ENCODE measurements at regions not wholly inside any gene's neighbourhood (a gene's known extent, or its start where the extent isn't known, plus 50 kb on each side); places are given as distances from the start of the nearest gene placed in this dataset.

GRCh38 chr7:18265611-18266281 lies 229.8 kb upstream of the HDAC9 start:
- Histone ChIP-seq H3K27me3 (no peaks in the 10 kb centered on the region), H3K36me3 (no peaks in the 10 kb centered on the region), H3K9me3 (peaks cover 7% of the 10 kb centered on the region), H3K4me1 (no peaks in the 10 kb centered on the region), H3K4me3 (no peak overlapping the region), H3K27ac (no peak overlapping the region)
- intact Hi-C loops (cut with DNase I): no loop called here
- TF ChIP-seq POLR2A (IDR thresholded peaks at IDR 0.05): no peak
- DNase-seq (ENCODE audit: extremely low spot score in 2 of 2): no peak

GRCh38 chr7:18268571-18268970 lies 227.0 kb upstream of the HDAC9 start:
- DNase-seq (ENCODE audit: extremely low spot score in 2 of 2): no peak
- H3K4me3 ChIP-seq: no peak overlapping the region
- intact Hi-C loops (cut with DNase I): no loop called here
- H3K36me3 ChIP-seq: no peaks in the 10 kb centered on the region
- TF ChIP-seq CTCF (IDR thresholded peaks at IDR 0.05): no peak
- no peak for TF ChIP-seq POLR2A (IDR thresholded peaks at IDR 0.05)
- no peak for TF ChIP-seq POLR2AphosphoS5 (IDR thresholded peaks at IDR 0.05; ENCODE audit: insufficient read depth in 1 of 2, low read depth in 1 of 2)
- no peaks in the 10 kb centered on the region for H3K9me3 ChIP-seq
- no peaks in the 10 kb centered on the region for H3K4me1 ChIP-seq
- H3K27me3 ChIP-seq: no peaks in the 10 kb centered on the region
- H3K27ac ChIP-seq: no peak overlapping the region

GRCh38 chr7:18276380-18276779 lies 219.2 kb upstream of the HDAC9 start:
- no peak for DNase-seq (ENCODE audit: extremely low spot score in 2 of 2)
- Histone ChIP-seq H3K4me3 (no peak overlapping the region), H3K27me3 (no peaks in the 10 kb centered on the region), H3K9me3 (no peaks in the 10 kb centered on the region), H3K4me1 (no peaks in the 10 kb centered on the region), H3K27ac (no peak overlapping the region), H3K36me3 (no peaks in the 10 kb centered on the region)
- intact Hi-C loops (cut with DNase I): no loop called here
- TF ChIP-seq CTCF (IDR thresholded peaks at IDR 0.05): no peak
- no peak for TF ChIP-seq POLR2AphosphoS5 (IDR thresholded peaks at IDR 0.05; ENCODE audit: insufficient read depth in 1 of 2, low read depth in 1 of 2)
- TF ChIP-seq POLR2A (IDR thresholded peaks at IDR 0.05): no peak

GRCh38 chr7:18278316-18278715 lies 217.2 kb upstream of the HDAC9 start:
- Histone ChIP-seq H3K27ac (no peak overlapping the region), H3K4me3 (no peak overlapping the region), H3K36me3 (no peaks in the 10 kb centered on the region), H3K9me3 (no peaks in the 10 kb centered on the region), H3K4me1 (no peaks in the 10 kb centered on the region), H3K27me3 (no peaks in the 10 kb centered on the region)
- intact Hi-C loops (cut with DNase I): no loop called here
- no peak for TF ChIP-seq POLR2AphosphoS5 (IDR thresholded peaks at IDR 0.05; ENCODE audit: insufficient read depth in 1 of 2, low read depth in 1 of 2)
- TF ChIP-seq CTCF (IDR thresholded peaks at IDR 0.05): no peak
- no peak for TF ChIP-seq POLR2A (IDR thresholded peaks at IDR 0.05)
- DNase-seq (ENCODE audit: extremely low spot score in 2 of 2): no peak

GRCh38 chr7:18283045-18283444 lies 212.5 kb upstream of the HDAC9 start:
- no peak for DNase-seq (ENCODE audit: extremely low spot score in 2 of 2)
- Histone ChIP-seq H3K36me3 (no peaks in the 10 kb centered on the region), H3K9me3 (no peaks in the 10 kb centered on the region), H3K4me3 (no peak overlapping the region), H3K4me1 (no peaks in the 10 kb centered on the region), H3K27ac (no peak overlapping the region), H3K27me3 (no peaks in the 10 kb centered on the region)
- TF ChIP-seq POLR2A (IDR thresholded peaks at IDR 0.05): no peak
- TF ChIP-seq CTCF (IDR thresholded peaks at IDR 0.05): no peak
- no peak for TF ChIP-seq POLR2AphosphoS5 (IDR thresholded peaks at IDR 0.05; ENCODE audit: insufficient read depth in 1 of 2, low read depth in 1 of 2)
- intact Hi-C loops (cut with DNase I): no loop called here
